Fibroblast of pulmonary artery (primary cell): ENCODE measurements at regions not wholly inside any gene's neighbourhood (a gene's known extent, or its start where the extent isn't known, plus 50 kb on each side); places are given as distances from the start of the nearest gene placed in this dataset.
"Not testable (repeated sequence)": the region's sequence is repeated elsewhere in the genome, so short reads cannot be mapped to it uniquely, and the experiment has no call there.

Experiments
- DNase-seq: peaks from one replicate; pipeline ENCODE4 v3.0.0-alpha.2; 2010; ENCODE audit warnings: low read depth
- H3K4me3 ChIP-seq: replicated peaks from 2 replicates; pipeline ENCODE4 v1.5.1; 2011; ENCODE audit warnings: low read depth, mild to moderate bottlenecking, control low read depth, low read length, moderate library complexity
- TF ChIP-seq, protein P1 (sequence below): IDR thresholded peaks from 2 replicates; pipeline ENCODE4 v1.5.1; 2011; ENCODE audit warnings: mild to moderate bottlenecking, control low read depth, low read length, inconsistent platforms; ENCODE audit errors: missing control alignments

DNA sequence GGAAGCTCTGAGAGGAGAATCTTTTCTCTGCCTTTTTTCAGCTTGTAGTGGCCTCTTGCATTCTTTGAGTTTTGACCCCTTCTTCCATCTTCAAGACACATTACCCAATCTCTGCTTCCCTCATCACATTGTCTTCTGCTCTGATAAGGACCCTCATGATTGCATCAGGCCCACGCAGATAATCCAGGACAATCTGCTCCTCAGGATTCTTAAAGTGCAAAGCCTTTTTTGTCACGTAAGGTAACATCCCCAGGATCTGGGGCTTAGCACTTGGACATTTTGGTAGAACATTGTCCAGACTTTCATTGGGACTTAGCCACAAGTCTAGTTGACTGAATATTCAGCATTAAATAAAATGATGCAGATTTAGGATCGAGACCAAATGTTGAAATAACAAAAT lies 521.2 kb downstream of the RMST start:
- DNase-seq, result no peak
- no peak overlapping the region for H3K4me3 ChIP-seq
- TF ChIP-seq, protein P1, sequence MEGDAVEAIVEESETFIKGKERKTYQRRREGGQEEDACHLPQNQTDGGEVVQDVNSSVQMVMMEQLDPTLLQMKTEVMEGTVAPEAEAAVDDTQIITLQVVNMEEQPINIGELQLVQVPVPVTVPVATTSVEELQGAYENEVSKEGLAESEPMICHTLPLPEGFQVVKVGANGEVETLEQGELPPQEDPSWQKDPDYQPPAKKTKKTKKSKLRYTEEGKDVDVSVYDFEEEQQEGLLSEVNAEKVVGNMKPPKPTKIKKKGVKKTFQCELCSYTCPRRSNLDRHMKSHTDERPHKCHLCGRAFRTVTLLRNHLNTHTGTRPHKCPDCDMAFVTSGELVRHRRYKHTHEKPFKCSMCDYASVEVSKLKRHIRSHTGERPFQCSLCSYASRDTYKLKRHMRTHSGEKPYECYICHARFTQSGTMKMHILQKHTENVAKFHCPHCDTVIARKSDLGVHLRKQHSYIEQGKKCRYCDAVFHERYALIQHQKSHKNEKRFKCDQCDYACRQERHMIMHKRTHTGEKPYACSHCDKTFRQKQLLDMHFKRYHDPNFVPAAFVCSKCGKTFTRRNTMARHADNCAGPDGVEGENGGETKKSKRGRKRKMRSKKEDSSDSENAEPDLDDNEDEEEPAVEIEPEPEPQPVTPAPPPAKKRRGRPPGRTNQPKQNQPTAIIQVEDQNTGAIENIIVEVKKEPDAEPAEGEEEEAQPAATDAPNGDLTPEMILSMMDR, result no peak

DNA sequence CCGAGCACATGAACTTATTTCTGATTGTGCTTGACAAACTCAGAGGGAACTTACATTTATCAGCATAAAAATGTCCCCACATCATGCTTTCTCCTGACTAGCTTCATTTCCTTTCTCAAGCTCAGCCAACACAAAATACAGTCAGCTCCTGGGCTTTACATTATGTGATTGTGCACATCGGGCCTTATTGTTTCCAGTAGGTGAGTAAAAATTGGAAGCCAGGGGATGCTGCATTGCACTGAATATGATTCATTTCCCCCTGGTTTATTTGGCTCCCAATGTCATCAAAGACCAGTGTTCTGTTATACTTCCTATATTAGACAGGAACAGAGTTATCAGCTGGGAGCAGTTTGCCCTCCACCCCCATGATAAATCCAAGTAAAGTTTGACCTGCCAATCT lies 521.8 kb downstream of the RMST start:
- H3K4me3 ChIP-seq, result no peak overlapping the region
- no peak for DNase-seq
- TF ChIP-seq, protein P1, result no peak

- TF ChIP-seq, protein P1, result no peak
- H3K4me3 ChIP-seq, result no peak overlapping the region
- no peak for DNase-seq
These were observed 522.5 kb downstream of the RMST start for GRCh38 chr12:97984974-97985580.

- H3K4me3 ChIP-seq, result no peak overlapping the region
- no peak for DNase-seq
- TF ChIP-seq, protein P1, result no peak
These were observed 523.2 kb downstream of the RMST start for GRCh38 chr12:97985834-97986233.

DNA sequence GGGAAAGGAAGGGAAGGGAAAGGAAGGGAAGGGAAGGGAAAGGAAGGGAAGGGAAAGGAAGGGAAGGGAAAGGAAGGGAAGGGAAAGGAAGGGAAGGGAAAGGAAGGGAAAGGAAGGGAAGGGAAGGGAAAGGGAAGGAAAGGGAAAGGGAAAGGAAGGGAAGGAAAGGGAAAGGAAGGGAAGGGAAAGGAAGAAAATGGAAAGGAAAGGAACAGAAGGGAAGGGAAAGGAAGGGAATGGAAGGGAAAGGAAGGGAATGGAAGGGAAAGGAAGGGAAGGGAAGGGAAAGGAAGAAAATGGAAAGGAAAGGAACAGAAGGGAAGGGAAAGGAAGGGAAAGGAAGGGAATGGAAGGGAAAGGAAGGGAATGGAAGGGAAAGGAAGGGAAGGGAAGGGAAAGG lies 526.0 kb downstream of the RMST start:
- not testable (repeated sequence) for H3K4me3 ChIP-seq, DNase-seq

DNA sequence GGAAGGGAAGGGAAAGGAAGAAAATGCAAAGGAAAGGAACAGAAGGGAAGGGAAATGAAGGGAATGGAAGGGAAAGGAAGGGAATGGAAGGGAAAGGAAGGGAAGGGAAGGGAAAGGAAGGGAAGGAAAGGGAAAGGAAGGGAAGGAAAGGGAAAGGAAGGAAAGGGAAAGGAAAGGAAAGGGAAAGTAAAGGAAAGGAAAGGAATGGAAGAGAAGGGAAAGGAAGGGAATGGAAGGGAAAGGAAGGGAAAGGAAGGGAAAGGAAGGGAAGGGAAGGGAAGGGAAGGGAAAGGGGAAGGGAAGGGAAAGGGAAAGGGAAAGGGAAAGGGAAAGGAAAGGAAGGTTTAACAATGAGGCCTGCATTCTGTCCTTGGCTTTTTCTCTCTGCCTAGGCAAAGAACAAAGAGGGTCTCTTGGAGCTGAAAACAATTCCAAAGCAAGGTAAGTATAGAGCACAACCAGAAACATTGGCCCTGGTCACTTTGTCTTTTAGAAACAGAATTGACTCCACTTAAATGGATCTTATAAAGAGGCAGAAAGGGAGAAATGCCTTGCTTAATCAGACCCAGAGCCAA lies 525.9 kb upstream of the TMPO start:
- TF ChIP-seq, protein P1, result no peak

DNA sequence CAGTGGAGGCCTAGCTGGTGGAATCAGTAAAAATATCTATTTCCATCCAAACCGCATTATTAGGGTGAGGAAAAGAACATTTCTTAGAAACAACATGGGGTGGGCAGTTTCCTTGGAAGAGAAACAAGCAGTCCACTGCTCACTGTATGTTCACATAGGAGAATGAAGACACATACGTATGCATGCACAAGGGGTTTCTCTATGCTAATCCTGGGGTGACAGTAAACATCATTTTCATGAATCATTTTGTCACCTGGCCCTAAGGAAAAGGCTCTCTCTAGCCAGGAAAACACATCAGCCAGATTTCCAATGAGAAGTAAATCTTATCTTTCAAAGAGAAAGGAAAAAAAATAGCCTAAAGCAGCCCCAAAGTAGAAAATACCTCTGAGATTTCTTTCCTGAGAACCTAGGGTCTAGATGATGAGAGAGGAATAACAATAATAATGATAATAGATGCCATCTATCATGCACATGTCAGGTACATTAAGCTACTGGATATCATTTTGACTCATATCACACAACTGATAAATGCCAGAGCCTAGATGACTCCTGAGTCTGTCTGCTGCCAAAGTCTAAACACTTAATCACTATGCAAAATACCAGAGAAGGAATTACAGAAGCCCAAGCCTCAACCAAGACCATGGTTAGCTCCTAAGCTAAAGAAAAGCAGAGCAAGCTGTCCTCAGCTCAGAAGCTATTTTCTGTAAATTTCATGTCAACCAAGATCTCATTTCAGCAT lies 520.5 kb upstream of the TMPO start:
- no peak overlapping the region for H3K4me3 ChIP-seq
- TF ChIP-seq, protein P1, result no peak
- no peak for DNase-seq

More for the DNA sequence above, 525.9 kb upstream of the TMPO start:
- no peak overlapping the region for H3K4me3 ChIP-seq
- DNase-seq, result no peak
